ENCODE measurements at regions not wholly inside any gene's neighbourhood (a gene's known extent, or its start where the extent isn't known, plus 50 kb on each side); places are given as distances from the start of the nearest gene placed in this dataset.
"Not testable (repeated sequence)": the region's sequence is repeated elsewhere in the genome, so short reads cannot be mapped to it uniquely, and the experiment has no call there.

GRCh38 chr1:208479435-208479834 lies 235.3 kb upstream of the PLXNA2 start:
- no peaks in the 10 kb centered on the region for H3K9me3 ChIP-seq (ENCODE audit: control insufficient read depth, low read length)
- H3K36me3 Mint-ChIP-seq (ENCODE audit: low read depth), result no peaks in the 10 kb centered on the region

GRCh38 chr1:208485512-208485911 lies 241.3 kb upstream of the PLXNA2 start:
- H3K27ac ChIP-seq (ENCODE audit: low read depth, low read length), result no peak overlapping the region
- H3K9me3 ChIP-seq (ENCODE audit: control insufficient read depth, low read length), result peaks cover 5% of the 10 kb centered on the region
- no peaks in the 10 kb centered on the region for H3K36me3 ChIP-seq (ENCODE audit: control insufficient read depth, insufficient read depth, low read length)
- 96% methylated on average over 3 of the region's 3 CpGs; no CpG with 5 or more reads in 1 of the 2 experiments for WGBS, 2 experiments (ENCODE audit: insufficient coverage in 1 of 2, insufficient read length in 1 of 2)
- Mint-ChIP-seq H3K9me3 (peaks cover 5% of the 10 kb centered on the region), H3K27me3 (ENCODE audit: insufficient read depth) (peaks cover 6% of the 10 kb centered on the region), H3K36me3 (ENCODE audit: low read depth) (peaks cover 2% of the 10 kb centered on the region), H3K4me1 (no peaks in the 10 kb centered on the region), H3K27ac (no peak overlapping the region), H3K4me3 (no peak overlapping the region)
- H3K4me1 ChIP-seq (ENCODE audit: control insufficient read depth, insufficient read depth, low read length), result no peaks in the 10 kb centered on the region
- no peak overlapping the region for H3K4me3 ChIP-seq (ENCODE audit: low read length)
- no peak for TF ChIP-seq CTCF (conservative IDR thresholded peaks at IDR 0.05)
- H3K9ac ChIP-seq (ENCODE audit: extremely low read depth, low read length, poor library complexity, severe bottlenecking), result no peak overlapping the region
- no peaks in the 10 kb centered on the region for H3K27me3 ChIP-seq (ENCODE audit: control insufficient read depth, insufficient read depth, low read length, poor library complexity, severe bottlenecking)
- no peak for DNase-seq

More at GRCh38 chr1:208479435-208479834, 235.3 kb upstream of the PLXNA2 start:
- H3K4me1 ChIP-seq (ENCODE audit: control insufficient read depth, insufficient read depth, low read length), result peaks cover 2% of the 10 kb centered on the region
- H3K27me3 ChIP-seq (ENCODE audit: control insufficient read depth, insufficient read depth, low read length, poor library complexity, severe bottlenecking), result no peaks in the 10 kb centered on the region
- H3K27ac ChIP-seq (ENCODE audit: low read depth, low read length), result no peak overlapping the region
- H3K36me3 ChIP-seq (ENCODE audit: control insufficient read depth, insufficient read depth, low read length), result no peaks in the 10 kb centered on the region
- no peak overlapping the region for H3K9ac ChIP-seq (ENCODE audit: extremely low read depth, low read length, poor library complexity, severe bottlenecking)
- DNase-seq, result no peak
- no peak for TF ChIP-seq CTCF (conservative IDR thresholded peaks at IDR 0.05)
- Mint-ChIP-seq H3K9me3 (no peaks in the 10 kb centered on the region), H3K4me1 (peaks cover 11% of the 10 kb centered on the region), H3K27me3 (ENCODE audit: insufficient read depth) (peaks cover 9% of the 10 kb centered on the region), H3K27ac (no peak overlapping the region), H3K4me3 (no peak overlapping the region)
- no peak overlapping the region for H3K4me3 ChIP-seq (ENCODE audit: low read length)
- 68 to 90% methylated on average over 7 of the region's 7 CpGs for WGBS, 2 experiments (ENCODE audit: insufficient coverage in 1 of 2, insufficient read length in 1 of 2)

GRCh38 chr1:208486677-208487076 lies 242.5 kb upstream of the PLXNA2 start:
- Histone ChIP-seq H3K4me1 (ENCODE audit: control insufficient read depth, insufficient read depth, low read length) (no peaks in the 10 kb centered on the region), H3K9ac (ENCODE audit: extremely low read depth, low read length, poor library complexity, severe bottlenecking) (no peak overlapping the region), H3K9me3 (ENCODE audit: control insufficient read depth, low read length) (peaks cover 5% of the 10 kb centered on the region), H3K27ac (ENCODE audit: low read depth, low read length) (no peak overlapping the region), H3K27me3 (ENCODE audit: control insufficient read depth, insufficient read depth, low read length, poor library complexity, severe bottlenecking) (no peaks in the 10 kb centered on the region), H3K36me3 (ENCODE audit: control insufficient read depth, insufficient read depth, low read length) (no peaks in the 10 kb centered on the region), H3K4me3 (ENCODE audit: low read length) (no peak overlapping the region)
- no peak for TF ChIP-seq CTCF (conservative IDR thresholded peaks at IDR 0.05)
- DNase-seq, result no peak
- Mint-ChIP-seq H3K4me3 (no peak overlapping the region), H3K9me3 (peaks cover 5% of the 10 kb centered on the region), H3K27ac (no peak overlapping the region), H3K4me1 (no peaks in the 10 kb centered on the region), H3K36me3 (ENCODE audit: low read depth) (peaks cover 2% of the 10 kb centered on the region), H3K27me3 (ENCODE audit: insufficient read depth) (peaks cover 6% of the 10 kb centered on the region)

GRCh38 chr1:208488432-208488831 lies 244.2 kb upstream of the PLXNA2 start:
- H3K4me3 ChIP-seq (ENCODE audit: low read length); H3K4me1 Mint-ChIP-seq; H3K9ac ChIP-seq (ENCODE audit: extremely low read depth, low read length, poor library complexity, severe bottlenecking); H3K27ac ChIP-seq (ENCODE audit: low read depth, low read length); H3K27me3 ChIP-seq (ENCODE audit: control insufficient read depth, insufficient read depth, low read length, poor library complexity, severe bottlenecking); H3K4me1 ChIP-seq (ENCODE audit: control insufficient read depth, insufficient read depth, low read length); H3K27ac Mint-ChIP-seq; H3K4me3 Mint-ChIP-seq; H3K27me3 Mint-ChIP-seq (ENCODE audit: insufficient read depth); H3K9me3 ChIP-seq (ENCODE audit: control insufficient read depth, low read length); H3K36me3 Mint-ChIP-seq (ENCODE audit: low read depth); H3K36me3 ChIP-seq (ENCODE audit: control insufficient read depth, insufficient read depth, low read length); DNase-seq; H3K9me3 Mint-ChIP-seq: not testable (repeated sequence)
- whole genome bisulfite sequencing, 2 experiments (ENCODE audit: insufficient coverage in 1 of 2, insufficient read length in 1 of 2), result 94 to 97% methylated on average over 6 to 25 of the region's 36 CpGs

All from endodermal cell (in vitro differentiated cells).